Common myeloid progenitor, CD34-positive (primary cell): ENCODE measurements at regions not wholly inside any gene's neighbourhood (a gene's known extent, or its start where the extent isn't known, plus 50 kb on each side); places are given as distances from the start of the nearest gene placed in this dataset.

Experiments used
- CTCF ChIA-PET: fragments of 350-600 bp; sonication (Branson Sonifier 250); formaldehyde crosslinking; loops from one replicate; lab custom pipeline; 2021; ENCODE audit warnings: antibody characterized with exemption; lab: Charles Lee
- POLR2A ChIA-PET: fragments of 350-600 bp; sonication (Branson Sonifier 250); formaldehyde crosslinking; loops from one replicate; lab custom pipeline; 2021; ENCODE audit warnings: antibody characterized with exemption; lab: Charles Lee
- DNase-seq, 3 donors: peaks; one replicate each; pipeline versions ENCODE4 v3.0.0 to v3.0.0-alpha.2; 2013
- H3K27ac ChIP-seq, 2 experiments: 1 replicate in 1 of 2; 2 replicates in 1 of 2; pipeline ENCODE4 v1.7.0; 2013; ENCODE audit warnings: inconsistent platforms in 2 of 2, low read length in 2 of 2, mild to moderate bottlenecking in 2 of 2, low read depth in 1 of 2, moderate library complexity in 1 of 2; ENCODE audit not compliant: severe bottlenecking in 2 of 2, insufficient read depth in 1 of 2, poor library complexity in 1 of 2
- H3K27me3 ChIP-seq, 5 experiments: replicated peaks in 2 of 5; 1 replicate in 3 of 5; 2 replicates in 2 of 5; pipeline versions ENCODE4 v1.6.1 to v1.7.0; 2013; ENCODE audit warnings: low read length in 4 of 5, mild to moderate bottlenecking in 2 of 5, moderate library complexity in 2 of 5, inconsistent platforms in 1 of 5; ENCODE audit not compliant: insufficient read depth in 5 of 5, control insufficient read depth in 4 of 5
- H3K36me3 ChIP-seq, 4 experiments: 1 replicate in 2 of 4; 2 replicates in 2 of 4; pipeline versions ENCODE4 v1.6.1 to v1.7.0; 2013; ENCODE audit warnings: low read length in 3 of 4, control low read depth in 1 of 4, mild to moderate bottlenecking in 1 of 4; ENCODE audit not compliant: control insufficient read depth in 4 of 4, insufficient read depth in 4 of 4
- H3K4me1 ChIP-seq, 4 experiments: 1 replicate in 3 of 4; 2 replicates in 1 of 4; pipeline versions ENCODE4 v1.6.1 to v1.7.1; 2013; ENCODE audit warnings: low read length in 3 of 4, mild to moderate bottlenecking in 3 of 4, control low read depth in 1 of 4, inconsistent platforms in 1 of 4, moderate library complexity in 1 of 4; ENCODE audit not compliant: control insufficient read depth in 4 of 4, insufficient read depth in 4 of 4; ENCODE audit errors: control extremely low read depth in 1 of 4
- H3K4me3 ChIP-seq, 7 experiments: 1 replicate in 4 of 7; 2 replicates in 3 of 7; pipeline versions ENCODE4 v1.5.1 to v1.7.0; 2013; ENCODE audit warnings: mild to moderate bottlenecking in 7 of 7, low read length in 6 of 7, moderate library complexity in 6 of 7, inconsistent platforms in 2 of 7, low read depth in 2 of 7, control low read depth in 1 of 7; ENCODE audit not compliant: insufficient read depth in 4 of 7, control insufficient read depth in 1 of 7; ENCODE audit errors: extremely low read depth in 1 of 7
- H3K9me3 ChIP-seq, 5 experiments: 1 replicate in 4 of 5; 2 replicates in 1 of 5; pipeline versions ENCODE4 v1.6.1 to v1.7.1; 2013; ENCODE audit warnings: low read length in 4 of 5, mild to moderate bottlenecking in 2 of 5, inconsistent platforms in 1 of 5, low read depth in 1 of 5, moderate library complexity in 1 of 5; ENCODE audit not compliant: control insufficient read depth in 4 of 5, insufficient read depth in 2 of 5; ENCODE audit errors: control extremely low read depth in 1 of 5
- WGBS: methylation state at CpG from one replicate; pipeline ENCODE4 v1.1.5; 2013; ENCODE audit not compliant: insufficient coverage; 5-methylcytosine and 5-hydroxymethylcytosine counted together

GRCh38 chr2:8018956-8019355 is 662.9 kb upstream of the ID2 start:
- 96% methylated on average over 8 of the region's 8 CpGs for WGBS
- H3K4me1 ChIP-seq = peaks cover 0 to 14% (median 9%) of the 10 kb centered on the region in 4 experiments
- H3K4me3 ChIP-seq = no peak overlapping the region
- H3K27ac ChIP-seq = no peak overlapping the region
- peaks cover 0 to 6% (median 0%) of the 10 kb centered on the region in 5 experiments for H3K9me3 ChIP-seq
- ChIA-PET POLR2A (no interaction called here), CTCF (no interaction called here)
- H3K27me3 ChIP-seq = no peaks in the 10 kb centered on the region
- no peak for DNase-seq
- H3K36me3 ChIP-seq = no peaks in the 10 kb centered on the region

GRCh38 chr2:8019934-8020333 is 661.9 kb upstream of the ID2 start:
- Histone ChIP-seq H3K4me1 (peaks cover 0 to 17% (median 13%) of the 10 kb centered on the region in 4 experiments), H3K4me3 (no peak overlapping the region), H3K27ac (no peak overlapping the region), H3K36me3 (no peaks in the 10 kb centered on the region), H3K9me3 (peaks cover 0 to 6% (median 0%) of the 10 kb centered on the region in 5 experiments), H3K27me3 (no peaks in the 10 kb centered on the region)
- DNase-seq = no peak
- ChIA-PET POLR2A (no interaction called here), CTCF (no interaction called here)
- 98% methylated on average over 7 of the region's 8 CpGs for WGBS

GRCh38 chr2:8021921-8022320 is 659.9 kb upstream of the ID2 start:
- DNase-seq = peak in 2 of 3 donors; percentile 11 to 17
- CTCF ChIA-PET = no interaction called here
- H3K4me3 ChIP-seq = peak overlapping the region in 1 of 7 experiments; percentile 17
- H3K36me3 ChIP-seq = no peaks in the 10 kb centered on the region
- no peaks in the 10 kb centered on the region for H3K27me3 ChIP-seq
- peaks cover 0 to 20% (median 13%) of the 10 kb centered on the region in 4 experiments for H3K4me1 ChIP-seq
- H3K27ac ChIP-seq = no peak overlapping the region
- peaks cover 0 to 6% (median 0%) of the 10 kb centered on the region in 5 experiments for H3K9me3 ChIP-seq
- POLR2A ChIA-PET = no interaction called here
- WGBS = no CpG with 5 or more reads among the region's 2 CpGs

GRCh38 chr2:8022908-8023640 is 658.8 kb upstream of the ID2 start:
- Histone ChIP-seq H3K4me1 (peaks cover 0 to 20% (median 13%) of the 10 kb centered on the region in 4 experiments), H3K36me3 (no peaks in the 10 kb centered on the region), H3K27ac (no peak overlapping the region), H3K4me3 (peak overlapping the region in 1 of 7 experiments; percentile 0), H3K9me3 (peaks cover 0 to 6% (median 0%) of the 10 kb centered on the region in 5 experiments), H3K27me3 (no peaks in the 10 kb centered on the region)
- ChIA-PET CTCF (interaction anchor here (1.2 kb wide), 1 partner anchor 17 kb away, joined by 3 read pairs; no protein-coding TSS in a partner anchor), POLR2A (interaction anchor here (0.6 kb wide), 1 partner anchor 248 kb away, joined by 3 read pairs; no protein-coding TSS in a partner anchor)
- WGBS = 45% methylated on average over 6 of the region's 9 CpGs
- peak; percentile 77 to 92 (median 90) for DNase-seq

GRCh38 chr2:8024506-8024905 is 657.4 kb upstream of the ID2 start:
- Histone ChIP-seq H3K27me3 (no peaks in the 10 kb centered on the region), H3K4me1 (peaks cover 0 to 20% (median 13%) of the 10 kb centered on the region in 4 experiments), H3K27ac (no peak overlapping the region), H3K4me3 (no peak overlapping the region), H3K9me3 (peaks cover 0 to 6% (median 0%) of the 10 kb centered on the region in 5 experiments), H3K36me3 (no peaks in the 10 kb centered on the region)
- 96% methylated on average over 4 of the region's 8 CpGs for WGBS
- POLR2A ChIA-PET = no interaction called here
- CTCF ChIA-PET = no interaction called here
- no peak for DNase-seq

- POLR2A ChIA-PET = no interaction called here
- Histone ChIP-seq H3K4me3 (no peak overlapping the region), H3K27ac (no peak overlapping the region), H3K36me3 (no peaks in the 10 kb centered on the region), H3K4me1 (peaks cover 0 to 20% (median 13%) of the 10 kb centered on the region in 4 experiments), H3K9me3 (peaks cover 0 to 6% (median 0%) of the 10 kb centered on the region in 5 experiments), H3K27me3 (no peaks in the 10 kb centered on the region)
- 100% methylated on average over 4 of the region's 4 CpGs for WGBS
- DNase-seq = no peak
- CTCF ChIA-PET = no interaction called here
These were observed 655.5 kb upstream of the ID2 start for GRCh38 chr2:8026381-8026780.

- no peaks in the 10 kb centered on the region for H3K27me3 ChIP-seq
- H3K36me3 ChIP-seq = no peaks in the 10 kb centered on the region
- H3K9me3 ChIP-seq = peaks cover 0 to 4% (median 0%) of the 10 kb centered on the region in 5 experiments
- ChIA-PET CTCF (no interaction called here), POLR2A (no interaction called here)
- H3K27ac ChIP-seq = no peak overlapping the region
- DNase-seq = no peak
- peaks cover 0 to 18% (median 12%) of the 10 kb centered on the region in 4 experiments for H3K4me1 ChIP-seq
- H3K4me3 ChIP-seq = no peak overlapping the region
- 97% methylated on average over 10 of the region's 11 CpGs for WGBS
These were observed 654.5 kb upstream of the ID2 start for GRCh38 chr2:8027387-8027786.
